Neural cell (in vitro differentiated cells): ENCODE measurements at regions not wholly inside any gene's neighbourhood (a gene's known extent, or its start where the extent isn't known, plus 50 kb on each side); places are given as distances from the start of the nearest gene placed in this dataset.

Experiments
- H2AFZ ChIP-seq: fragments of 200-600, 300-800 bp; sonication (generic), shearing (Covaris generic); 2 replicates; pipeline ENCODE4 v1.6.0; 2014; ENCODE audit warnings: low read depth, mild to moderate bottlenecking, antibody characterized with exemption, low read length, moderate library complexity
- H3F3A ChIP-seq: fragments of 200-600 bp; shearing (Covaris generic); 2 replicates; pipeline ENCODE4 v1.6.1; 2016; ENCODE audit warnings: mild to moderate bottlenecking, moderate library complexity, mixed read lengths, antibody characterized with exemption, low read length; ENCODE audit not compliant: insufficient read depth, poor library complexity, severe bottlenecking
- H3K27ac ChIP-seq: fragments of 200-600, 300-800 bp; sonication (generic), shearing (Covaris generic); 2 replicates; pipeline ENCODE4 v1.5.1; 2014; ENCODE audit warnings: mild to moderate bottlenecking, low read length, moderate library complexity
- H3K27me3 ChIP-seq: fragments of 300-800, 200-600 bp; sonication (generic), shearing (Covaris generic); 2 replicates; pipeline ENCODE4 v1.6.0; 2014; ENCODE audit warnings: mild to moderate bottlenecking, low read depth, low read length, moderate library complexity; ENCODE audit not compliant: insufficient read depth
- H3K36me3 ChIP-seq: fragments of 300-800, 200-600 bp; sonication (generic), shearing (Covaris generic); 2 replicates; pipeline ENCODE4 v1.5.1; 2014; ENCODE audit warnings: mild to moderate bottlenecking, antibody characterized with exemption, low read length, moderate library complexity; ENCODE audit not compliant: insufficient read depth
- H3K4me2 ChIP-seq: fragments of 300-800, 200-600 bp; sonication (generic), shearing (Covaris generic); 2 replicates; pipeline ENCODE4 v1.6.0; 2014; ENCODE audit warnings: mild to moderate bottlenecking, low read length
- H3K4me3 ChIP-seq: fragments of 300-800, 200-600 bp; sonication (generic), shearing (Covaris generic); 2 replicates; pipeline ENCODE4 v1.5.1; 2014; ENCODE audit warnings: mild to moderate bottlenecking, low read length, moderate library complexity
- H3K79me2 ChIP-seq: fragments of 200-600 bp; shearing (Covaris generic); replicated peaks from 2 replicates; pipeline ENCODE4 v1.6.0; 2014; ENCODE audit warnings: mild to moderate bottlenecking, low read length, moderate library complexity; ENCODE audit not compliant: insufficient read depth
- H3K9ac ChIP-seq: fragments of 300-800, 200-600 bp; sonication (generic), shearing (Covaris generic); 2 replicates; pipeline ENCODE4 v1.6.1; 2016; ENCODE audit warnings: mild to moderate bottlenecking, low read length, mixed read lengths
- H3K9me2 ChIP-seq: fragments of 200-600 bp; shearing (Covaris generic); 2 replicates; pipeline ENCODE4 v1.6.1; 2016; ENCODE audit warnings: mild to moderate bottlenecking, low read length, mixed read lengths; ENCODE audit not compliant: insufficient read depth
- H3K9me3 ChIP-seq: fragments of 200-600, 300-800 bp; sonication (generic), shearing (Covaris generic); 2 replicates; pipeline ENCODE4 v1.6.1; 2016; ENCODE audit warnings: mild to moderate bottlenecking, mixed run types, low read length, moderate library complexity, mixed read lengths
- H4K20me1 ChIP-seq: fragments of 200-600 bp; shearing (Covaris generic); 2 replicates; pipeline ENCODE4 v1.6.1; 2016; ENCODE audit warnings: mild to moderate bottlenecking, mixed run types; ENCODE audit not compliant: insufficient read depth
- EP300 ChIP-seq: fragments of 450-650 bp; conservative IDR thresholded peaks from 2 replicates; pipeline ENCODE4 v1.6.1; 2014; ENCODE audit warnings: antibody characterized with exemption, mild to moderate bottlenecking, moderate library complexity; ENCODE audit not compliant: poor library complexity, severe bottlenecking
- EZH2 ChIP-seq: fragments of 200-600, 300-800 bp; shearing (Covaris generic), sonication (generic); IDR thresholded peaks from 2 replicates; pipeline ENCODE4 v1.6.1; 2014; ENCODE audit warnings: antibody characterized with exemption, low read length, borderline replicate concordance, mild to moderate bottlenecking; ENCODE audit not compliant: insufficient read depth, poor library complexity, severe bottlenecking
- MXI1 ChIP-seq: fragments of 450-650 bp; conservative IDR thresholded peaks from 2 replicates; pipeline ENCODE4 v1.6.1; 2014; ENCODE audit warnings: antibody characterized with exemption, mild to moderate bottlenecking; ENCODE audit not compliant: poor library complexity, severe bottlenecking
- POLR2AphosphoS5 ChIP-seq: IDR thresholded peaks from 2 replicates; pipeline ENCODE4 v1.6.1; 2012
- RAD21 ChIP-seq: fragments of 450-650 bp; conservative IDR thresholded peaks from 2 replicates; pipeline ENCODE4 v1.6.1; 2014; ENCODE audit warnings: antibody characterized with exemption, mild to moderate bottlenecking, moderate library complexity
- REST ChIP-seq: IDR thresholded peaks from 2 replicates; pipeline ENCODE4 v1.6.1; 2012; ENCODE audit warnings: borderline replicate concordance
- SMC3 ChIP-seq: fragments of 450-650 bp; conservative IDR thresholded peaks from 2 replicates; pipeline ENCODE4 v1.6.1; 2014; ENCODE audit warnings: antibody characterized with exemption, mild to moderate bottlenecking, moderate library complexity; ENCODE audit not compliant: poor library complexity
- TAF1 ChIP-seq: IDR thresholded peaks from 2 replicates; pipeline ENCODE4 v1.6.1; 2012; ENCODE audit warnings: low read depth
- TF ChIP-seq, protein P1 (sequence below): fragments of 450-650 bp; IDR thresholded peaks from 2 replicates; pipeline ENCODE4 v1.5.1; 2014; ENCODE audit warnings: antibody characterized with exemption, mild to moderate bottlenecking, moderate library complexity; ENCODE audit not compliant: poor library complexity, severe bottlenecking

DNA sequence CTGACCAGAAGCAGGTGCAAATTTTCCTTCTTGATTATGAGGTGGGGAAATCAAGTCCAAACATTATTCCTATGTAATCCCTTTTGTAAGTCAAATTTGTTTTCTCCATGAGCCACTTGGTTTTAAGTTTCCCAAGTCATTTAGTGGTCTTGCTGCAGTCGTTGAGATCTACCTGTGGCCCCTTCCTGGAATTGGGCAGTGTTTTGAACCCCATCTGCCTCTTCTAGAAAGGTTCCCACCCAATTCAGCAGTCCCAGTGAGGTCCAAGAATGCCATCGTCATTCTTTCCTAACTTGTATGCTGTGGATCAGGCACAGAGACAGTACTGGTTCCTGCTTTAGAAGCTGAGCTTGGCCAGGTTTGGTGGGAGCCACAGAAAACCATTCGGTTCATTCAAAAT is 77.8 kb upstream of the GNAZ start:
- no peak for TF ChIP-seq EP300
- TF ChIP-seq, protein P1, sequence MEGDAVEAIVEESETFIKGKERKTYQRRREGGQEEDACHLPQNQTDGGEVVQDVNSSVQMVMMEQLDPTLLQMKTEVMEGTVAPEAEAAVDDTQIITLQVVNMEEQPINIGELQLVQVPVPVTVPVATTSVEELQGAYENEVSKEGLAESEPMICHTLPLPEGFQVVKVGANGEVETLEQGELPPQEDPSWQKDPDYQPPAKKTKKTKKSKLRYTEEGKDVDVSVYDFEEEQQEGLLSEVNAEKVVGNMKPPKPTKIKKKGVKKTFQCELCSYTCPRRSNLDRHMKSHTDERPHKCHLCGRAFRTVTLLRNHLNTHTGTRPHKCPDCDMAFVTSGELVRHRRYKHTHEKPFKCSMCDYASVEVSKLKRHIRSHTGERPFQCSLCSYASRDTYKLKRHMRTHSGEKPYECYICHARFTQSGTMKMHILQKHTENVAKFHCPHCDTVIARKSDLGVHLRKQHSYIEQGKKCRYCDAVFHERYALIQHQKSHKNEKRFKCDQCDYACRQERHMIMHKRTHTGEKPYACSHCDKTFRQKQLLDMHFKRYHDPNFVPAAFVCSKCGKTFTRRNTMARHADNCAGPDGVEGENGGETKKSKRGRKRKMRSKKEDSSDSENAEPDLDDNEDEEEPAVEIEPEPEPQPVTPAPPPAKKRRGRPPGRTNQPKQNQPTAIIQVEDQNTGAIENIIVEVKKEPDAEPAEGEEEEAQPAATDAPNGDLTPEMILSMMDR: no peak
- TF ChIP-seq POLR2AphosphoS5: no peak
- no peak for TF ChIP-seq REST
- no peak for TF ChIP-seq TAF1
- TF ChIP-seq SMC3: no peak
- TF ChIP-seq RAD21: no peak
- Histone ChIP-seq H3K9me3 (peaks cover 5% of the 10 kb centered on the region), H4K20me1 (no peaks in the 10 kb centered on the region), H3K79me2 (no peaks in the 10 kb centered on the region), H3K27me3 (no peaks in the 10 kb centered on the region), H3K9ac (no peak overlapping the region), H3K27ac (no peak overlapping the region), H3K9me2 (no peaks in the 10 kb centered on the region), H3K4me3 (no peak overlapping the region), H2AFZ (no peak overlapping the region), H3K4me2 (no peak overlapping the region), H3K36me3 (no peaks in the 10 kb centered on the region), H3F3A (no peaks in the 10 kb centered on the region)

GRCh38 chr22:22993184-22993583 is 77.1 kb upstream of the GNAZ start:
- Histone ChIP-seq H3K36me3 (no peaks in the 10 kb centered on the region), H3K9me2 (no peaks in the 10 kb centered on the region), H3K9me3 (peaks cover 5% of the 10 kb centered on the region), H3K27me3 (no peaks in the 10 kb centered on the region), H3K79me2 (no peaks in the 10 kb centered on the region), H4K20me1 (no peaks in the 10 kb centered on the region), H2AFZ (no peak overlapping the region), H3K27ac (no peak overlapping the region), H3K4me2 (no peak overlapping the region), H3K4me3 (no peak overlapping the region), H3K9ac (no peak overlapping the region), H3F3A (no peaks in the 10 kb centered on the region)
- TF ChIP-seq EZH2 (no peak), REST (no peak), TAF1 (no peak), EP300 (no peak), SMC3 (no peak), RAD21 (no peak), POLR2AphosphoS5 (no peak), MXI1 (no peak)
- TF ChIP-seq, protein P1: no peak
